Endothelial cell of umbilical vein (primary cell): ENCODE measurements at regions not wholly inside any gene's neighbourhood (a gene's known extent, or its start where the extent isn't known, plus 50 kb on each side); places are given as distances from the start of the nearest gene placed in this dataset.
"Not testable (repeated sequence)": the region's sequence is repeated elsewhere in the genome, so short reads cannot be mapped to it uniquely, and the experiment has no call there.

Experiments used
- BruUV-seq: library from RNA; stranded (reverse); fragments of 400-500 nt; replicated peaks from 2 replicates; lab custom pipeline; 2021; lab: Mats Ljungman, UMichigan
- CTCF ChIA-PET: fragments of 300-600, 350-600 bp; sonication (Branson Sonifier 250); formaldehyde crosslinking; loops from one replicate; lab custom pipeline; 2021; ENCODE audit warnings: antibody characterized with exemption, inconsistent platforms; lab: Charles Lee
- POLR2A ChIA-PET: fragments of 300-600, 350-600 bp; sonication (Branson Sonifier 250); formaldehyde crosslinking; loops from one replicate; lab custom pipeline; 2021; ENCODE audit warnings: antibody characterized with exemption, inconsistent platforms; lab: Charles Lee
- DNase-seq: peaks from one replicate; pipeline ENCODE4 v3.0.0-alpha.2; 2011; ENCODE audit warnings: low read depth, low spot score
- FAIRE-seq: peaks from 2 replicates; lab custom pipeline; 2011; peaks lifted over from hg19 to GRCh38; lab: Jason Lieb, UNC
- H2AFZ ChIP-seq: 2 replicates; pipeline ENCODE4 v1.6.0; 2012; ENCODE audit warnings: low read depth, low read length, control low read depth, inconsistent platforms
- H3K27ac ChIP-seq: 2 replicates; pipeline ENCODE4 v1.5.1; 2011; ENCODE audit warnings: low read depth, mild to moderate bottlenecking, control low read depth, low read length, moderate library complexity; ENCODE audit not compliant: insufficient read depth
- H3K27me3 ChIP-seq, 2 experiments: 2 replicates each; pipeline versions ENCODE4 v1.6.0 to v1.6.1; 2011; ENCODE audit warnings: low read length in 2 of 2, mixed read lengths in 1 of 2; ENCODE audit not compliant: control insufficient read depth in 2 of 2, insufficient read depth in 2 of 2
- H3K36me3 ChIP-seq, 2 experiments: 2 replicates in 1 of 2; 3 replicates in 1 of 2; pipeline ENCODE4 v1.5.1; 2011; ENCODE audit warnings: low read length in 2 of 2, mild to moderate bottlenecking in 1 of 2, moderate library complexity in 1 of 2; ENCODE audit not compliant: control insufficient read depth in 2 of 2, insufficient read depth in 2 of 2; ENCODE audit errors: extremely low read depth in 1 of 2
- H3K4me1 ChIP-seq: 3 replicates; pipeline ENCODE4 v1.5.1; 2011; ENCODE audit warnings: mild to moderate bottlenecking, low read length; ENCODE audit not compliant: control insufficient read depth, insufficient read depth; ENCODE audit errors: extremely low read depth
- H3K4me2 ChIP-seq: 2 replicates; pipeline ENCODE4 v1.6.1; 2011; ENCODE audit warnings: low read length, control low read depth, mixed read lengths; ENCODE audit not compliant: insufficient read depth
- H3K4me3 ChIP-seq, 3 experiments: fragments of 200-600 bp in 1 of 3; sonication (generic), shearing (Covaris generic) in 1 of 3; replicated peaks in 1 of 3; 2 replicates each; pipeline ENCODE4 v1.5.1; 2011 to 2016; ENCODE audit warnings: control low read depth in 3 of 3, low read length in 3 of 3, mild to moderate bottlenecking in 2 of 3, inconsistent platforms in 1 of 3, low read depth in 1 of 3, moderate library complexity in 1 of 3; ENCODE audit not compliant: insufficient read depth in 1 of 3
- H3K79me2 ChIP-seq: 2 replicates; pipeline ENCODE4 v1.6.0; 2012; ENCODE audit warnings: low read length, inconsistent platforms; ENCODE audit not compliant: control insufficient read depth, insufficient read depth
- H3K9ac ChIP-seq: replicated peaks from 2 replicates; pipeline ENCODE3; 2011; ENCODE audit warnings: low read length, control low read depth; ENCODE audit not compliant: insufficient read depth; ENCODE audit errors: extremely low read depth
- H3K9me1 ChIP-seq: replicated peaks from 3 replicates; pipeline ENCODE4 v1.6.0; 2011; ENCODE audit warnings: mild to moderate bottlenecking, low read length; ENCODE audit not compliant: control insufficient read depth, insufficient read depth; ENCODE audit errors: extremely low read depth
- H3K9me3 ChIP-seq: replicated peaks from 2 replicates; pipeline ENCODE4 v1.5.1; 2012; ENCODE audit warnings: low read length, inconsistent platforms; ENCODE audit not compliant: control insufficient read depth, insufficient read depth
- H4K20me1 ChIP-seq: replicated peaks from 2 replicates; pipeline ENCODE3; 2011; ENCODE audit warnings: mild to moderate bottlenecking, low read length; ENCODE audit not compliant: control insufficient read depth, insufficient read depth; ENCODE audit errors: extremely low read depth
- EZH2 ChIP-seq: IDR thresholded peaks from 2 replicates; pipeline ENCODE4 v1.6.1; 2012; ENCODE audit warnings: borderline replicate concordance, low read depth, mild to moderate bottlenecking, moderate library complexity, low read length, inconsistent platforms; ENCODE audit not compliant: severe bottlenecking
- FOS ChIP-seq: IDR thresholded peaks from 2 replicates; pipeline ENCODE4 v1.6.1; 2011; ENCODE audit warnings: mild to moderate bottlenecking, low read length, moderate library complexity, borderline replicate concordance; ENCODE audit not compliant: insufficient read depth
- GATA2 ChIP-seq: IDR thresholded peaks from 2 replicates; pipeline ENCODE4 v1.7.0; 2011; ENCODE audit warnings: low read depth, mild to moderate bottlenecking, moderate library complexity, mixed read lengths, low read length; ENCODE audit not compliant: insufficient read length, insufficient read depth
- JUN ChIP-seq: IDR thresholded peaks from 2 replicates; pipeline ENCODE4 v1.6.1; 2011; ENCODE audit warnings: borderline replicate concordance, low read depth; ENCODE audit not compliant: insufficient read length, insufficient read depth
- MAX ChIP-seq: IDR thresholded peaks from 2 replicates; pipeline ENCODE4 v1.6.1; 2011; ENCODE audit not compliant: insufficient read depth, insufficient read length
- MYC ChIP-seq: IDR thresholded peaks from one replicate; pipeline ENCODE4 v1.6.1; 2011; ENCODE audit warnings: mild to moderate bottlenecking, low read depth, low read length
- POLR2A ChIP-seq: IDR thresholded peaks from 2 replicates; pipeline ENCODE4 v1.6.1; 2012; ENCODE audit warnings: low read depth, mild to moderate bottlenecking, control low read depth, low read length
- POLR2AphosphoS5 ChIP-seq: IDR thresholded peaks from 2 replicates; pipeline ENCODE4 v1.6.1; 2012; ENCODE audit warnings: low read depth, mild to moderate bottlenecking, control low read depth, low read length, moderate library complexity; ENCODE audit not compliant: insufficient read depth
- dilution Hi-C: fragments of 300-500 bp; cut with MboI; formaldehyde crosslinking; loops from one replicate; pipeline ENCODE4 v1.15.0; 2019; ENCODE audit warnings: low sequenced_read_pairs; ENCODE audit not compliant: extremely low pct_ligation_motif_present
- intact Hi-C: fragments of 100-400 bp; cut with micrococcal nuclease; formaldehyde crosslinking; loops from one replicate; pipeline ENCODE4 v1.10.0; 2022

- intact Hi-C loops, result no loop called here
- no peak overlapping the region for H3K9ac ChIP-seq
- POLR2A ChIA-PET, result no interaction called here
- H3K27me3 ChIP-seq, result no peaks in the 10 kb centered on the region
- H3K4me2 ChIP-seq, result no peak overlapping the region
- H4K20me1 ChIP-seq, result no peaks in the 10 kb centered on the region
- no peak overlapping the region for H3K4me3 ChIP-seq
- no peak overlapping the region for H2AFZ ChIP-seq
- H3K4me1 ChIP-seq, result no peaks in the 10 kb centered on the region
- no peaks in the 10 kb centered on the region for H3K36me3 ChIP-seq
- no peaks in the 10 kb centered on the region for H3K79me2 ChIP-seq
- FAIRE-seq (no peak), DNase-seq (no peak)
- no peaks in the 10 kb centered on the region for H3K9me1 ChIP-seq
- H3K9me3 ChIP-seq, result peaks cover 5% of the 10 kb centered on the region
- dilution Hi-C loops, result no loop called here
- no peak overlapping the region for H3K27ac ChIP-seq
- CTCF ChIA-PET, result no interaction called here
- TF ChIP-seq GATA2 (no peak), MYC (no peak), POLR2A (no peak), JUN (no peak), MAX (no peak), FOS (no peak), EZH2 (no peak), POLR2AphosphoS5 (no peak)
- BruUV-seq, result no TSS peak
Observed at GRCh38 chrX:883588-883987, 253.0 kb downstream of the SHOX start.

- CTCF ChIA-PET, H4K20me1 ChIP-seq, POLR2A ChIA-PET, intact Hi-C loops, H3K27ac ChIP-seq, H3K9me1 ChIP-seq, H3K4me2 ChIP-seq, DNase-seq, H2AFZ ChIP-seq, H3K4me1 ChIP-seq, H3K79me2 ChIP-seq, H3K4me3 ChIP-seq, H3K36me3 ChIP-seq, FAIRE-seq, H3K9ac ChIP-seq, H3K9me3 ChIP-seq, BruUV-seq, dilution Hi-C loops, H3K27me3 ChIP-seq: not testable (repeated sequence)
Observed at GRCh38 chrX:879756-880698, 249.4 kb downstream of the SHOX start.
